NCI-H524 (cell line): ENCODE measurements at regions not wholly inside any gene's neighbourhood (a gene's known extent, or its start where the extent isn't known, plus 50 kb on each side); places are given as distances from the start of the nearest gene placed in this dataset.
"Not testable (repeated sequence)": the region's sequence is repeated elsewhere in the genome, so short reads cannot be mapped to it uniquely, and the experiment has no call there.

ENCODE experiments used
- DNase-seq, 2 experiments: peaks; one replicate each; lab custom pipeline; 2025; lab: John Stamatoyannopoulos, UW

DNA sequence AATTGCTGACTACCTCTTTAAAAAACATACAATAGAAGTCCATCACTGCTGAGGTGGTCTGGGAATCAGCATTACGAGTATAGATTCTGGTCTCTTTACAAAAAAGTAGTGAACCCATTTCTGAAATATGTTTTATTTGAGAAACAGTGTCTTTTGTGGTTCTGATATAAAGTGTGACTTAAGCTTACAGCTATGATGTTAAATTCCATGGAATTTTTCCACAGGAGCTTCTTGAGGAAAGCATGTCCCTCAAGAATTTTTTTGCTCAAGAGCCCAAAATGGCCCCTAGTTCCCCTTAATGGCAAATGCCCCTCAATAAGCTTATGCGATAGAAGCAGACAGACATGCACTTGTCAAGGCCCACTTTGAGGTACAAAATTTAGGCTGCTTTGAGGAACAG, 265.7 kb downstream of the FAM170A start:
- DNase-seq = no peak

DNA sequence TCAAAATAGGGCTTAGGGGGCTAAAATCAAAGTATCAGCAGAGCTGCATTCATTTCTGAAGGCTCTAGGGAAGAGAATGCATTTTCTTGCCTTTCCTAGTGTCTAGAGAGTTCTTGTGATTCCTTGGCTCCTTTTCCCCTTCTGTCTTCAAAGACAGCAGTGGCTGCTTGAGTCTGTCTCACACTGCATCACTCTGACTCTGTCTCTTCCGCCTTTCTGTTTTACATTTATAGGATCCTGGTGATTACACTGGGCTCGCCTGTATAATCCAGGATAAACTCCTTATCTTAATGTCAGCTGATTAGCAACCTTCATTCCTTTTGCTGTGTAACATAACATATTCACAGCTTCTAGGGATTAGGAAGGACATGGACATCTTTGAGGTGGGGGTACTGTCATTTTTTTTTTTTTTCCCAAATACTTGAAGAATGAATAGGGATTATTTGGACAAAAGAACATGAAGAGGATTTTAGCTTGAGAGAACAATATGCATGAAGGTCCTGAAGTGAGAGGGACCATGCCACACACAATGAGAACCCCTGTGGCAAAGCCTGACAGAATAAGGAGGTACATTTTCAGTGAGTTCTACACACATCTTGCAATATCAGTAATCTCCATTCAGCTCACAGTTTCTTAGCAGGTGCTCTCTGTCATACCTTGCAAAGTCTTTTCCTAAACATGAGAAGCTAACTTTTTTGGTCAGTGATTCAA, 267.6 kb downstream of the FAM170A start:
- no peak for DNase-seq

DNA sequence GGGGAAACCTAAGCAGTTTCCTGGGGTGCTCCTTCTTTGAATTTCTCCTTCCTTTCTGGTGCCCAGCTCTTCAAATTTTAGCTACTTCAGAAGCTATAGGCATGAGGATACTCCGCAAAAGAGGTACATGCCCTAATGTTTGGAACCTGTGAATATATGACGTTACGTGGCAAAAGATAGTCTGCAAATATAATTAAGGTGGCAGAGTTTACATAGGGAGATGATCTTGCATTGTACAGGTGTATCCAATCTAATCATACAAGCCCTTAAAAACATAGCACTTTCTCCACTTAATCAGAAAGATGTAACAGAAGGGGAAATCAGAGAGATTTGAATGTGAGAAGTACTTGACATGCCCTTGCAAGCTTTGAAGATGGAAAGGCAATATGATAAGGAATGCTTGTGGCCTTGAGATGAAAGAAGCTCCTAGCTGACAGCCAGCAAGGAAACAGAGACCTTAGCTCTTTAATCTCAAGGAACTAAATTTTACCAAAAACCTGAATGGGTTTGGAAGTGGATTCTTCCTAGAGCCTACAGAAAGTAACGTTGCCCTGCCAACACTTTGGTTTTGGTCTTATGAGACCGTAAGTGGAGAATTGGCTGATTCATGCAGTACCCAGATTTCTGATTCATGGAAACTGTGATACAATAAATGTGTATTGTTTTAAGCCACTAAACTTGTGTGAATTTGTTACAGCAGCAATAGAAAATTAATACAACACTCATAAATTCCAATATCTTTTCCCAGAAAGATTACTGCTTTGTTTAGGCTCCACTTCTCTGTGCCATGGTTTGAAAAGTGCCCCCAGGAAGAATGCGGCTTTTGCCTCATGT, 268.4 kb downstream of the FAM170A start:
- no peak for DNase-seq

DNA sequence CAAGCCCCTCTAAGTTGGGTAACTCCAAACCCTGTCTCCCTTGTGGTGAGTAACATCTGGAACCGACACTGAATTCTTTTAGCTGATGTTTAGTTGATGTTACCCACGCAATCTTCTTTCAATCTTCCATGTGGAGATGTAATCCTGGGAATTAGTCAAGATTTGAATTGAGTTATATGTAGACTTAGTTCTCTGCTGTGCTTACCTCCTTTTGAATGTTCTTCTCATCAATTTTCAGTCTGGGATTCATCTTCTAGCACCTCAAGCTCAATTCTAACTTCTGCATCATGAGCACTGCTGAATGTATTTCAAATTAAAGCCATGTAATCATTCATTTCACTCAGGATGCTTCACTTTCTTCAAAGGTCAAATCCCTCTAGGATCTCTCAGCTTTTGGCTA, 270.6 kb downstream of the FAM170A start:
- DNase-seq = no peak

DNA sequence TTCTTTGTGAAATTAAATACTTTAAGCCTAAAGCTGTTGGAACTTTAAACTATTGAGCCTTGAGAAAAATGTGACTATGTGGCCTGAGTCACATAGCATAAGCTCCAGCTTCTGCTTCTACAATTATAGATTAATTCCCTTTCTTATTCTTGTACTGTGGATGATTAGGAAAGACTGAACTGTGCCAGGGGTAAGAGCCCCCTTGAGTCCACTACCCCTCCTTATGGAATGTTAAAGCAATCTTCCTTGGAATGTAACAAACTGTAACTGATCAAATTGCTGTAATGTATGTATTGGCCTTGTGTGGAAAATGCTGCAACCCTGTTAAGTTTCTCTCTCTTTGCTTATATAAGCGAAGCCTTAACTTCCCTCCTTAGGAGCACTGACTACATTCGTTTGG, 273.2 kb downstream of the FAM170A start:
- DNase-seq = no peak

DNA sequence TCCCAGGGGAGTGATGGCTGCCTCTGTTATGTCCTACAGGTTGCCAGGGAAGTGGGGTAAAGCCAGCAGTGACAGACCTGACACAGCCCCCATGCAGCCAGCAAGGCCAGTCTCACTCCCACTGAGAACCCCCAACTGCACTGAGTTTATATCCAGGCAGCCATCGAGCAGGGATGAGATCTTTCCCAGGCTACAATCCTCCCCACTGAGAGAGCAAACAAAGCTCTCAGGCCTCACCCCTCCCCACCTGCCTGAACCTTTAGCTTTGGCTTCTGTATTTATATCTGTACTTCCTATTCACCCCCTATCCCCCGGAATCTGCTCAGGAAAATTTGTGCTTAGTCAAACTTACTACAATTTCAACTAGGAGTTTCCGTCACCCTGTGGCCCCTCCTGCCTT, 284.1 kb downstream of the FAM170A start:
- DNase-seq = no peak

DNA sequence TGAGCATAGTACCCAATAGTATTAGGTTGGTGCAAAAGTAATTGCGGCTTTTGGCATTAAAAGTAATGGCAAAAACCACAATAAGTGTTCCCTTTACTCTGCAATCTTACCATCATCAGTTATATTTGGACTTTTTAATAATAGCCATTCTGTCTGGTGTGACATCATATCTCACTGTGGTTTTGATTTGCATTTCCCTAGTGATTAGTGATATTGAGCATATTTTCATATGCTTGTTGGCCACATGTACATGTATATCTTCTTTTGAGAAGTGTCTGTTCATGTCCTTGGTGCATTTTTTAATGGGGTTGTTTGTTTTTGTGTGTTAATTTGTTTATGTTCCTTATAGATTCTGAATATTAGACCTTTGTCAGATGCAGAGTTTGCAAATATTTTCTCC, 289.9 kb downstream of the FAM170A start:
- DNase-seq = no peak

DNA sequence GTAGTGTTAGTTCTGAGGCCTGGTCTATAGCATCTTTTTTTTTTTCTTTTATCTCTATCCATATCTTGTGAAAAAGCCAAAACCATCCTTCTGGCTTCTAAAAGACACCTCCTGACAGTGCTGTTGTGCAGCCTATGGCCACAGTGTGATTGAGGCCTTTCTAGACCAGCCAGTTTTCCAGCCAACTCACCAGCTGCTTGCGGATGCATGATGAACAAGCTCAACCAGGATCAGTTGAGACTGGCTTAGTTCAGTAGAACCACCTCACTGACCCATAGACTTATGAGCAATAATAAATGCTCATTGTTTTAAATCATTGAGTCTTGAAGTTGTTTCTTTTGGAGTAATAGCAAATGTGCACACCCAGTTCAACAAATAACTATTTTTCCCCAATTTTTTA, 296.9 kb downstream of the FAM170A start:
- no peak for DNase-seq

DNA sequence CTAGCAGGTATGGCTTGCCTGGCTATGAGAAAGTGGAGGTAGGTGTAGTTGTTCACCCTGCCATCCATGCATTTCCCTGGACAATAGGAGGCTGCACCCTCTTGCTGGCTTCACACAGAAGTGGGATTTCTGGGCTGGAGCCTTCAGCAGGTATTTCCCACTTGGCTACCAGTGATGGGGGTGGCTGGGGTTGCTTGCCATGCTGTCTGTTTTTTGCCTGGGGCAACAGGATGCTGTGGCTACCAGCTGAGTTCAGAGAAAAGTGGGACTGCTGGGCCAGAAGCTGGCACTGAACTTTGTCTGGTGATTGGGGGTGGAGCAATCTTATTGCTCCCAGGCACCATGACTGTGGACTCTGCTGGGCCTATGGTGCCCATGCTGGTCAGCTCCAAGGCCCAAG, 299.6 kb downstream of the FAM170A start:
- DNase-seq = no peak

DNA sequence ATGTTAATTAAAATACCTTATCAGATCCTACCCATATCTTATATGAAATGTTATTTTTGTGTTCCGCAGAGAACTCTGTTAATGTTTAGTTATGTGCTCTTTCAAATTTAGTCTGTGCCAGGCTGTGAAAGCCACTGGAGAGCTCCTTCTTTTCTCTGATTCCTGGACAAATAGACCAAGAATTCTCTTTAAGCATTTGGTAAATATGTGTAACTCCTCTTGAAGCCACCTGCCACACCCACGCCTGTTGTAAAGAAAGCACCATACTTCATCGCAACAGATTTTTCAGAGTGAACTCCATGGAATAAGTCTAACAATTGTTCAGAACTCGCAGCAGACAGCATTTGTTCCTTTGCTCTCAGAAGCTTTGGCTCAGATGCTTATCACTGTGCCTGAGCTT, 301.1 kb downstream of the FAM170A start:
- no peak for DNase-seq

DNA sequence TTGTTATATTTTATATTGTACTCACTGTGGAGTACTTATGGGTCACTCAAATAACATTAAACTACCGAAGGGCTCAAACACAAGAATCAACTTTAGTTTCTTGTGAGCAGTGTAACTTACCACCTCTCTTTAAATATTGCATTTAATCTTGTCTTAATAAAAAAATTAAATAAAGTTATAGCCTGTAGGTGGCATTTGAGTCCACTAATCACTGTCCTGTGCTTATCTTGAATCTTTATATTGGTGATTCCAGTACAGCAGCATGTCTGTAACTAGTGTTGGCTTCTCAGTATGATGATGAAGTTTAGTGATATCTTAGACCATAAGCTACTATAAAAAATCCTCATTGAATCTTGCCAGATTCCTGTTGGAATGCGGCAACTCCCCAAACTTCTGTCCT, 313.8 kb downstream of the FAM170A start:
- peak in 1 of 2 experiments; percentile 11 for DNase-seq

DNA sequence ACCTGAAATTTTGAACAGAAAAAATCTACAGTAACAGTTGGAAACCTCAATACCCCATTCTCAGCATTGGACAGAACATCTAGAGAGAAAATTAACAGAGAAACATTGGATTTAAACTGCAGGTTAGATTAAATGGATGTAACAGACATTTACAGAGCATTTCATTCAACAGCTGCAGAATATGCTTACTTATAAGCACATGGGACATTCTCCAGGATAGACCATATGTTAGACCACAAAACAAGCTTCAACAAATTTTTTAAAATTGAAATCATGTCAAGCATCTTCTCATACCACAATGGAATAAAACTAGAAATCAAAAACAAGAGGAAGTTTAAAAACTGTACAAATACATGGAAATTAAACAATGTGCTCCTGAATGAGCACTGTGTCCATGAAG, 316.3 kb downstream of the FAM170A start:
- DNase-seq = no peak

DNA sequence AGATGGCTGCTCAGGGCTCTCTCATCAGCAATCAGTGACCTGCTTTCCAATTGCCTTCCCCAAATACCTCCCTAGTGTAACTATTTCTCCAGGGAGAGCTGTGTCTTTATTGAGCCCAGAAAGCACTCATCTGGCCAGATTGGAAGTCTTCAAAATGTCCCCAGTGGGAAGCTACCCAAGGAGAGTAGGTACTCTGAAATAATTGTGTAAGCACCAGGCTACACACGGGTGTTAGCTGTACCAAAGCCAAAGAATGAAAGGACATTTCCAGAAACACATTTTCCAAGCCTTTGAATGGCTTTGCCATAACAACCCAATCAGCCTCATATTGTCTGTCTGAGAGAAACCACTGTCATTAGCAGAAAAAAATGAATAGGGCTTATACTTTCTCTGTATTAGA, 318.8 kb downstream of the FAM170A start:
- DNase-seq = no peak

DNA sequence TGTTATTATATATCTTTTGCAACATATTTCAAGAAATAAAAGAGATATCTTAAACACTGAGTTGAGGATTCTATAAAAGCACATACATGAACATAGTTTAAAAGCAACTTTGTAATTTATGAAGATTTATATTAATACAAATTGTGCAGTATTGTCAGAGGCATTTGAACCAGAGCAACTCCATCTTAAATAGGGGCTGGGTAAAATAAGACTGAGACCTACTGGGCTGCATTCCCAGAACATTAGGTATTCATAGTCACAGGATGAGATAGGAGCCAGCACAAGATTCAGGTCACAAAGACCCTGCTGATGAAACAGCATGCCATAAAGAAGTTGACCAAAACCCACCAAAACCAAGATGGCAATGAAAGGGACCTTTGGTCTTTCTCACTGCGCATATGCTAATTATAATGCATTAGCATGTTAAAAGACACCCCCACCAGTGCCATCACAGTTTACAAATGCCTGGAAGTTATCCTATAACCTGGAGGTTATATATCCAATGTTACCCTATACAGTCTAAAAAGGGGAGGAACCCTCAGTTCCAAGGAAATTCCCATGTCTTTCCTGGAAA, 320.2 kb downstream of the FAM170A start:
- no peak for DNase-seq

DNA sequence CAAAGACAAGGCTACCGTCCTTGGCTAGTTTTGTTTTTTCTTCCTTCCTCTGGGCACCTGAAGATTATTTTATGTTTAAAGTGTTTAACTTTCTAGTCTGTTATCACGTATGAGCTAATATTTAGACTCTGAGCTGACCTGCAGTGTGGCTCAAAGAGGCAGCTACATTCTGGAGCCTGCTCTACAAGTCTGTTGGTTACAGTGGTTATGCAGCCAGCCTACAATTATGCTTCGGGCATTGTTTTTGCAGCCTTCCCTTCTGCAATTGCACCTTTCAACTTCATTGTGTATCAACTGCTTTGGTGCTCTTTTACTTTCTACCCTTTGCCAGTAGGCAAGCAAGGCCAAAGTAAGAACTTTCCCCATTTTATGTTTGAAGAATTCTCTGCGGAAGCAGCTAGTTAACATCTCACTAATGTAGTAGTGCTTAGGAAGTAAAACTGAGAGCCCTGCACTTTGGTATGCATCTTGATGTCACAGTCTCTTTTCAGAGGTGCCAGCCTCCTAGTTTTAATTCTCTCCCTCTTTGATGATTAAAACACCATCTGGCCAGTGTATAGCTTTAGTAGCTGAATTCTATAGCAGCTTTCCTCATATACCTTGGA, 322.1 kb downstream of the FAM170A start:
- peak in 1 of 2 experiments; percentile 41 for DNase-seq

DNA sequence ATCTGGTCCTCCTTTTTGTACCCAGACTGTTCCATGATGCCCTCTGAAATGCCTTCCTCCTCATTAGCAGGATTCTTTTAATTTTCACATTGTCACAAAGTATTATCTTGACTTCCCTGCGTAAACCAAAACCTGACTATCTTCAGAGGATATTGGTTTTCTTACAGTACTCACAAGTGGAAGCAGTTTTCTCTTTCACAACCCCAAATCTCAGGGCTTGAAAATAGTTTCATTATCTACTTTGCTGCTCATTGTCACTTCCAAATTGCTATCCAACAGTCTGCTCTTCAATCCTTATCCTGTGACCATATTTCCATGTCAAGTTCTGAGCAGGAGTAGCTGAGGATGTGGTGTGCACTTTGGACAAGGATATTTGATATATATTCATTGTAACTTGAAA, 324.1 kb downstream of the FAM170A start:
- no peak for DNase-seq

DNA sequence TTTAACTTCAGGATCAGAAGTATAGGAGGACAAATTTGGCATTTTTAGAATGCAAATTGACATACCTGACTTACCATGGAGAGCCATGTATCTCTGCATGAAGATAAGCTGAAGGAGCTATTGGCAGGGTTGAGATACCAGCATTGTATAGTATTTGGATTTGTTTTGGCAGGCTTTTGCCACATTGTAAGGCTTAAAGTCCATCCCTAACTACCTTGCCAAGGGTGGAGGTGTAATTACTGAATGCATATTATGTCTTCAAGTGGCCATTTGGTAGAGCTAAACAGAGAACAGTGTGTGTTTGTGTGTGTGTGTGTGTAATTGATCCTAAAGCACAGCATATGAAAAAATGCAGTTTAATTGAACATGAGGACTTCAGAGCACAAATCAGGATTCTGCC, 324.7 kb downstream of the FAM170A start:
- no peak for DNase-seq

DNA sequence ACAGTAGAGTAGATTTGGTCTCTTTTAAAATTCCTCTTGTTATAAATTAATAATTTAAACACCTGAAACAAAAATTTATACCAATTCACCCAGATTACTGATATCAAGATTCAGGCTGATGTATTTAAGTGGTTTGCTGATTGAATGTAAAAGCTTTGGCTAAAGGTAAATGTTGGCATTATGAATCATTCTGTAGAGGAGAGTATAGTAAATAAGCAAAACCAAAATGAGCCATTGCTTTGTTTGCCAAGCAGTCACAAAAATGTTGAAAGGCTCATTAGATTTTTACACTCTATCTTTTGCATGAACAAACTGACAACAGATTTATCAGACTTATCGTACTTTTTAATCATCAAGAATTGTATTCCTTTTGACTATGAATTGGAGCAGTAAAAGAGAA, 332.6 kb downstream of the FAM170A start:
- no peak for DNase-seq

DNA sequence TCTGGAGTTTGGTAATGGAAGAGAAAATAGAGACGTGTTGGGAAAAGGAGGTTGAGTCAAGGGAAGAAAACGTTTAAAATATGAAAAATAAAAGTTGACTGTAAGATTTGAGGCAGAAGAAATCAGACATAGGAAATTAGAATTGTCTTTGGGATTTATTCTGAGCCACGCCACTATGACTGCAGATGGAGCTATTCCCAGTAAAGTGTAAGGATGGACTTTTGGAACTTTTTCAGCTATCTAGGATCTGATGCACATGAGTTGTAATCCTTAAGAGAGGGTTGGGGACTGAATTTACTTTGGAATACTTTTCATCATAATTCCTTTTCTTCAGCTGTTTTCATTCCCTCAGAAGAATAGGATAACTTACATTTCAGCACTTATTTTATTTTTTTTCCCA, 336.7 kb downstream of the FAM170A start:
- DNase-seq = no peak

DNA sequence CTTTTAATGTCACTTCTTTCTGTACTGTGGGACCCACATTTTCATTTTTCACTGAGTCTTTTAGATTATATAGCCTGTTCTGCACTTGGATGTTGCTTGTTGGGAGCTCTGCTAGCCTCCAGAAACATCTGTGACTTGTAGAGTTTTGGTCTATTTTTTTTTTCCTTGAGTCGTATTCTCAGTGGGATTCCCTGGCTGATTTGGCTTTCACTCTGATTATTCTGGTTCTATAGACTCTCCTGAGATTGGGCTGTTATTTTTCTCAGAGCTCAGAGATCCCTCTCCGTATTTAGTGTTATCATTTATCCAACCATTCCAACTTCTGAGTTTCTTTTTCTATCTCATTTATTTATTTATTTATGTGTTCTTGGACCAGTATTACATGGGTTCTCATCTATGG, 339.3 kb downstream of the FAM170A start:
- DNase-seq = no peak

DNA sequence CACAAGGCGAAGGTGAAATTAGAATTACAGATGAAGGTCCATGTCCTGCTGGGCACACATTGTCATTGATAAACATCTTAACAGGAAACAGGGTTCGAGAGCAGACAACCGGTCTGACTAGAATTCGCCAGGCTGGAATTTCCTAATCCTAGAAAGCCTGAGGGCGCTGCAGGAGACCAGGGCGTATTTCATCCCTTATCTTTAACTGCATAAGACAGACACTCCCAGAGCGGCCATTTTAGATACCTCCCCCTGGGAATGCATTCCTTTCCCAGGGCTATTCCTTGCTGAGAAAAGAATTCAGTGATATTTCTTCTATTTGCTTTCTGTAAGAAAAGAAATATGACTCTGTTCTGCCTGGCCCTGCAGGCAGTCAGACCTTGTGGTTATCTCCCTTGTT, 357.7 kb downstream of the FAM170A start:
- DNase-seq = not testable (repeated sequence)

DNA sequence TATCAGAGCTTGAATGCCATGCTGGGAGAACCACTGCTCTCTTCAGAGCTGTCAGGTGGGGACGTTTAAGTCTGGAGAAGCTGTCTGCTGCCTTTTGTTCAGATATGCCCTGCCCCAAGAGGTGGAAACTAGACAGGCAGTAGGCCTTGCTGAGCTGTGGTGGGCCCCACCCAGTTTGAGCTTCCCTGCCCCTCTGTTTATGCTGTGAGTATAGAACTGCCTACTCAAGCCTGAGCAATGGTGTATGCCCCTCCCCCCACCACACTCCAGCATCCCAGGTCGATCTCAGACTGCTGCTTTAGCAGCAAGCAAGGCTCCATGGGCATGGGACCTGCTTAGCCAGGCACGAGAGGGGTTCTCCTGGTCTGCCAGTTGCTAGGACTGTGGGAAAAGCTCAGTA, 362.3 kb downstream of the FAM170A start:
- no peak for DNase-seq

DNA sequence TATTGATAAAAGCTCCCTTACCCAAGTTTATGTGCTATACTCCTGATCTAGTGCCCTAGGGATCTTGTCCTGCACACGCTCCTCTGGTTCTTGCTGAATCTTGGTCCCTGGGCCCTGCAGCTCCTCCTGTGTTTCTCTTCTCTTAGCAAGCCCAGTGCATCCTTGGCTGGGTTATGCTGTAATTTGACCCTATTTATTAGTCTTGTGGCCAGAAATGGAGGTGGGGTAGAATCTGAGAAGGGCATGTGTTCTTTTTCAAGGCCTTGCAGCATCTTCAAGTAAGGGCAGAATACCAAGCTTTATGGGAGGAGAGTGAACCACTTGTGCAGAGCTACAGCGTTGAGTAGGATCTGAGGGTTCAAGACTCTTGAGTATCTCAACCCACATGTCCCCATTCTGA, 366.8 kb downstream of the FAM170A start:
- DNase-seq = no peak
